ENCODE measurements at regions not wholly inside any gene's neighbourhood (a gene's known extent, or its start where the extent isn't known, plus 50 kb on each side); places are given as distances from the start of the nearest gene placed in this dataset.
"Not testable (repeated sequence)": the region's sequence is repeated elsewhere in the genome, so short reads cannot be mapped to it uniquely, and the experiment has no call there.

DNA sequence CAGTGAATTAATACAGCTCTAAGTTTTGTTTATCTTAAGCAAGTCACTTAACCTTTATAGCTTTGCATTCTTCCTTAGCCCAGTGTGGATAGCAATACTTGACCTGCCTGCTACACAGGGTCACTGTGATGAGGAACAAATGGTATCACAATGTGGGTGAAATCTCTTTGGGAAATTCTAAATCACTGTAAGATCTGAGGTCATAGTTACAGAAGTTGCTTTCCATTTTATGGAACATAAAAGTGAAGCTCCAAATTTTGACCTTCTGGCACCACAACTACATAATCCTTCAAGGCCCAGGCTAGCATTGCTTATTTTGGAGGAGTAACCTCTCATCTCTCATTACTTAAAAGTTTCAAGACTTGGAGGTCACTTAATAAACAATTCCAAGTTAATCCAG, 227.7 kb downstream of the USP46 start:
- DNase-seq (ENCODE audit: extremely low read depth, low read depth) = no peak

DNA sequence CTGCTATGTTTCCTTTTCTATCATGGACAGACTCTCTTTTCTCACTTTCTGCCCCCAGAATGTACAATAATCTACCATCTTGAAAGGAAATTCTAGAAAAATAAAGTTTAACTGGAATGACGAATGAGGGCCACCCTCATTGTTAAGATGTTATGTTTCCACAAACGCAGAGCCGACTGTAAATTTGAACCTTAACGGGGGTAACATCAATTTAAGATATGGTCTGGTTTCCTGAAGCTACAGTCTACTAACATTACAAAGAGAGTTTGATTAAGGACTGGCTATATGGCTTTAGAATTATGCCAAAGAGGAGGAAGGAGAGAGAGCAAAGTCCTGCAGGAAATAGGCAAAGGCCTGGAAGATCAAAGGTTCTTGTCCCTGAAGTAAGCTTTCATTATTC, 227.2 kb downstream of the USP46 start:
- DNase-seq (ENCODE audit: extremely low read depth, low read depth) = no peak
- no peak overlapping the region for H3K4me3 ChIP-seq (replicated peaks; ENCODE audit: low read depth, low read length)
- TF ChIP-seq, protein P1, sequence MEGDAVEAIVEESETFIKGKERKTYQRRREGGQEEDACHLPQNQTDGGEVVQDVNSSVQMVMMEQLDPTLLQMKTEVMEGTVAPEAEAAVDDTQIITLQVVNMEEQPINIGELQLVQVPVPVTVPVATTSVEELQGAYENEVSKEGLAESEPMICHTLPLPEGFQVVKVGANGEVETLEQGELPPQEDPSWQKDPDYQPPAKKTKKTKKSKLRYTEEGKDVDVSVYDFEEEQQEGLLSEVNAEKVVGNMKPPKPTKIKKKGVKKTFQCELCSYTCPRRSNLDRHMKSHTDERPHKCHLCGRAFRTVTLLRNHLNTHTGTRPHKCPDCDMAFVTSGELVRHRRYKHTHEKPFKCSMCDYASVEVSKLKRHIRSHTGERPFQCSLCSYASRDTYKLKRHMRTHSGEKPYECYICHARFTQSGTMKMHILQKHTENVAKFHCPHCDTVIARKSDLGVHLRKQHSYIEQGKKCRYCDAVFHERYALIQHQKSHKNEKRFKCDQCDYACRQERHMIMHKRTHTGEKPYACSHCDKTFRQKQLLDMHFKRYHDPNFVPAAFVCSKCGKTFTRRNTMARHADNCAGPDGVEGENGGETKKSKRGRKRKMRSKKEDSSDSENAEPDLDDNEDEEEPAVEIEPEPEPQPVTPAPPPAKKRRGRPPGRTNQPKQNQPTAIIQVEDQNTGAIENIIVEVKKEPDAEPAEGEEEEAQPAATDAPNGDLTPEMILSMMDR (IDR thresholded peaks at IDR 0.05; ENCODE audit: low read depth, low read length, missing control alignments) = no peak

More for the DNA sequence above, 227.7 kb downstream of the USP46 start:
- TF ChIP-seq, protein P1 (IDR thresholded peaks at IDR 0.05; ENCODE audit: low read depth, low read length, missing control alignments) = no peak
- H3K4me3 ChIP-seq (replicated peaks; ENCODE audit: low read depth, low read length) = no peak overlapping the region

DNA sequence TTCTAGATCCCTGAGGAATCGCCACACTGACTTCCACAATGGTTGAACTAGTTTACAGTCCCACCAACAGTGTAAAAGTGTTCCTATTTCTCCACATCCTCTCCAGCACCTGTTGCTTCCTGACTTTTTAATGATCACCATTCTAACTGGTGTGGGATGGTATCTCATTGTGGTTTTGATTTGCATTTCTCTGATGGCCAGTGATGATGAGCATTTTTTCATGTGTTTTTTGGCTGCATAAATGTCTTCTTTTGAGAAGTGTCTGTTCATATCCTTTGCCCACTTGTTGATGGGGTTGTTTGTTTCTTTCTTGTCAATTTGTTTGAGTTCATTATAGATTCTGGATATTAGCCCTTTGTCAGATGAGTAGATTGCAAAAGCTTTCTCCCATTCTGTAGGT, 216.6 kb downstream of the USP46 start:
- H3K4me3 ChIP-seq (replicated peaks; ENCODE audit: low read depth, low read length) = not testable (repeated sequence)

DNA sequence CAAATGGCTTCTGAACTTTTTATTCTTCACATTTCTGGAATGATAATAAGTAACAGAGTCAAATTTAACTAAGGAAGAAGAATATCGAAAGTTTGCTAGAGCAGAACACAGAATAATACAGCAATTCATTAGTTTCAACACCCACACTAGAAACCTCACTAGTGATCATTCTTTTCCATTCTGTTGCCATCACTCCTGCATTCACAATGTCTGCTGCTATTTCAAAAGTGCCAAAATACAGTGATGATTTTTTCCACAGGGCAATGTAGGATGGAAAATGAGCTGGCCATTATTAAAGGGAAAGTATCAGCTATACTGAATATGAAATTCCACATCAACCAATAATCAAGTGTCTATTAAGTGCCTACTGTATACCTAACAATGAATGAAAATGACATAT, 186.7 kb downstream of the USP46 start:
- DNase-seq (ENCODE audit: extremely low read depth, low read depth) = no peak
- TF ChIP-seq, protein P1 (IDR thresholded peaks at IDR 0.05; ENCODE audit: low read depth, low read length, missing control alignments) = no peak
- H3K4me3 ChIP-seq (replicated peaks; ENCODE audit: low read depth, low read length) = no peak overlapping the region

More for the DNA sequence above, 216.6 kb downstream of the USP46 start:
- not testable (repeated sequence) for DNase-seq (ENCODE audit: extremely low read depth, low read depth)

DNA sequence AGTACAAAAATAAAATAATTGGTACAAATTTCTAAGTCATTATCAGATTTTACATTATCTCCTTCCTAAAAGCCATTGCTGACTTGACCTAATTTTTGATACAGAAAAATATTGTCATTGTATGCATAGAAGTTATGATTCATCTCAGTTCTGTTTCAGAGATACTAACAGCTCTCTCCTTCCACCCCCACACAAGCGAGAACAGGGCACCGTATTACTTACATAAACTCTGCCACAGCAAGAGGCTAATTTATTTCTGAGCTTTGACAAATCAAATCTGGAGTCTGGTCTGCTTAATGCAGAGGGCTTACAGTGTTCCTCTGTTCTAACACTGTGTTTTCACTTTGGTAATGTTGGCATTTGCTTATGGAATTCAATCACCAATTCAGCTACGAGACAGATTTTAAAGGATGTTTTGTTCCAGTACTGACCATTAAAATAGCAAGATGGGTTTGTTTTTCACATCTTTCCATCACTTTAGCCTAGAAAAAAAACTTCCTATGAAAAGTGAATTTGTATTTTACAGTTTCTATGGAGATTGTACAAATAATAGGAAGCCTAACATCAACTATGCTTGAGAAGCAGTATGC, 181.8 kb downstream of the USP46 start:
- TF ChIP-seq, protein P1 (IDR thresholded peaks at IDR 0.05; ENCODE audit: low read depth, low read length, missing control alignments) = no peak
- DNase-seq (ENCODE audit: extremely low read depth, low read depth) = no peak
- no peak overlapping the region for H3K4me3 ChIP-seq (replicated peaks; ENCODE audit: low read depth, low read length)

DNA sequence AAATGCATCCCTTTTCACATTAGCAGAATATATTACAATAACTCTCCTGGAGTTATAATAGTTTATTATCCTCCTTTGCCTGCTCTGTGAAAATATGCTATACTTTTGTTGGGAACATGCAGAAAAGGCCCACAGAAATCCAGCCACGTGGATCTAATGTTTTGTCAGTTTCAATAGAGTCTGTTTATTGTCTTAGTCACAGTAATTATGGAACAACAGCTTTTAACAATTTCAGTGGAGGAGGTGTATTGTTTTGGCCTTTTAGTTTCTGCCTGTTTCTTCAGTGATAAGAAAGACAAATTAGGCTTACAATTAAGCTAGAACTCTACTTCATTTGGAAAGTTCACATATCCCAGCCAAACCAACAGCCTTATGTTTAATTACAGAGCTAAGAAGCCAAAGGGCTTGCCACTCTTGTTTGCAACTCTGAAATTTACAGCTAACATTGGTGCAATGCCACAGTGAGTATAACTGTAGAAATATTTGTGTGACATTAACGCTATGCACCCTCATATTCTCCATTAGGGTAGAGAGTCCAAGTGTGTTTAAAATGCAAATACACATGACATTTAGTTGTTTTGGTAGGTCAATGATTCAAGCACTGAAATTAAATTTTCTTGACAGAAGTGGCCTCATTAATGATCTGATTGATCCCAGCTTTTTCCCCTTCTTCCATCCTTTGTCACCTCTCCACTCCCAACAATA, 175.8 kb downstream of the USP46 start:
- no peak for DNase-seq (ENCODE audit: extremely low read depth, low read depth)
- TF ChIP-seq, protein P1 (IDR thresholded peaks at IDR 0.05; ENCODE audit: low read depth, low read length, missing control alignments) = no peak
- H3K4me3 ChIP-seq (replicated peaks; ENCODE audit: low read depth, low read length) = no peak overlapping the region

DNA sequence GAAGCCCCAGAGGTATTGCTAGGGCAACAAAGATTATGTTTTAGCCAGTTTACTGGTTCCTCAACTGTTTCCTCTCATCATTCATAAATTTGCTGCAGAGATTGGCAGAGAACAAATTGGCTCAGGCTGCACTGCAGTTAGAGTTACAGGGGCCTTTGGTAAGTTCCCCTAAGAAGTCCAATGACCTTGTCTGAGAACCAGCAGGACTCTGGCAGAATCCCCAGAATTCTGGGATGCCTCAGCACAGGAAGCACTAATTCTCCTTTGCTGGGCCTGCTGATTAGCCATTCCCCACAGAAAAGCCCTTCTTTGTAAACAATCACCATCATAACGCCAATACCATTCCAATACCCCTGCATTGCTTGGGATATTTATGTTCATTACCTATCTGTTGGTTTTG, 151.3 kb downstream of the USP46 start:
- no peak for DNase-seq (ENCODE audit: extremely low read depth, low read depth)
- H3K4me3 ChIP-seq (replicated peaks; ENCODE audit: low read depth, low read length) = no peak overlapping the region
- TF ChIP-seq, protein P1 (IDR thresholded peaks at IDR 0.05; ENCODE audit: low read depth, low read length, missing control alignments) = no peak

All from HFF-Myc (cell line).